ENCODE measurements at regions not wholly inside any gene's neighbourhood (a gene's known extent, or its start where the extent isn't known, plus 50 kb on each side); places are given as distances from the start of the nearest gene placed in this dataset.

DNA sequence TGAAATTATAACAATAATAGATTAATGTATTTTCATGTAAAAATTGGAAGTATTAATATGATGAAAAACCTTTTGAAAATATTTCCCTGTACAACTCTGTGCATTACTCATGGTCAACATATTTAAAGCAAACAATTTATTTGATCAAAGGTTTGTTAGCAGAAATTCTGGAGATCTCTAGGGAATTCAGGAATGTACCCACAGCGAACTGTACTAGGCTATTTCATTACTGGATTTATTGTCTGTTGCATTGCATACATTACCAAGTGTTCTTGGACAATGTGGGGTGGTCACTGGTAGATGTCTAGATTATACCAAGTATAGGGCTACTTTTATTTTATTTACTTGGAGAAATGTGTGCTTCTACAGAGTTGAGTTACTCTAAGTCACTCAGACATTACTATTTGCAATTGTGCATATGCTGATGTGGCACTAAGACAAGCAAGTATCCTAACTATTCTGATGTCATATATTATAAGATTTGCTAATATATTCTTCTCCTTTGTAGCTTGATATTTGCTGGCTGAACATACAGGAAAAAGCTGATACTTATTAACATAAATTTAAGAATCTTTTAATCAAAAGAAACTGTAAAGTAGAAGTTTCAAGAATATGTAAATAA is 323.3 kb downstream of the CCER1 start:
- TF ChIP-seq, protein P1, sequence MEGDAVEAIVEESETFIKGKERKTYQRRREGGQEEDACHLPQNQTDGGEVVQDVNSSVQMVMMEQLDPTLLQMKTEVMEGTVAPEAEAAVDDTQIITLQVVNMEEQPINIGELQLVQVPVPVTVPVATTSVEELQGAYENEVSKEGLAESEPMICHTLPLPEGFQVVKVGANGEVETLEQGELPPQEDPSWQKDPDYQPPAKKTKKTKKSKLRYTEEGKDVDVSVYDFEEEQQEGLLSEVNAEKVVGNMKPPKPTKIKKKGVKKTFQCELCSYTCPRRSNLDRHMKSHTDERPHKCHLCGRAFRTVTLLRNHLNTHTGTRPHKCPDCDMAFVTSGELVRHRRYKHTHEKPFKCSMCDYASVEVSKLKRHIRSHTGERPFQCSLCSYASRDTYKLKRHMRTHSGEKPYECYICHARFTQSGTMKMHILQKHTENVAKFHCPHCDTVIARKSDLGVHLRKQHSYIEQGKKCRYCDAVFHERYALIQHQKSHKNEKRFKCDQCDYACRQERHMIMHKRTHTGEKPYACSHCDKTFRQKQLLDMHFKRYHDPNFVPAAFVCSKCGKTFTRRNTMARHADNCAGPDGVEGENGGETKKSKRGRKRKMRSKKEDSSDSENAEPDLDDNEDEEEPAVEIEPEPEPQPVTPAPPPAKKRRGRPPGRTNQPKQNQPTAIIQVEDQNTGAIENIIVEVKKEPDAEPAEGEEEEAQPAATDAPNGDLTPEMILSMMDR (IDR thresholded peaks at IDR 0.05), result no peak
- no peak for TF ChIP-seq POLR2A (IDR thresholded peaks at IDR 0.05)
